H1 (cell line): ENCODE measurements at regions not wholly inside any gene's neighbourhood (a gene's known extent, or its start where the extent isn't known, plus 50 kb on each side); places are given as distances from the start of the nearest gene placed in this dataset.
A peak's percentile ranks its signal among the peaks of the same experiment; 100 is the strongest.
"Not testable (repeated sequence)": the region's sequence is repeated elsewhere in the genome, so short reads cannot be mapped to it uniquely, and the experiment has no call there.

Source experiments
- CTCF ChIA-PET: fragments of 300-600 bp; sonication (Branson Sonifier 250); formaldehyde crosslinking; loops from one replicate; lab custom pipeline; 2021; ENCODE audit not compliant: partially characterized antibody; lab: Charles Lee
- POLR2A ChIA-PET: fragments of 300-600 bp; sonication (Branson Sonifier 250); formaldehyde crosslinking; loops from one replicate; lab custom pipeline; 2021; ENCODE audit warnings: inconsistent platforms; ENCODE audit not compliant: partially characterized antibody; lab: Charles Lee
- DNase-seq, 2 experiments: peaks; one replicate each; pipeline versions ENCODE4 v3.0.0 to v3.0.0-alpha.2; 2010 to 2022; ENCODE audit warnings: low spot score in 2 of 2, low read depth in 1 of 2, mixed read lengths in 1 of 2
- FAIRE-seq: peaks from 2 replicates; lab custom pipeline; 2011; peaks lifted over from hg19 to GRCh38; lab: Jason Lieb, UNC
- H2AFZ ChIP-seq: 2 replicates; pipeline ENCODE4 v1.8.1; 2012; ENCODE audit warnings: low read length, inconsistent platforms
- H2AK5ac ChIP-seq: 2 replicates; pipeline ENCODE4 v1.6.1; 2013; ENCODE audit warnings: low read depth, low read length
- H2BK120ac ChIP-seq: replicated peaks from 2 replicates; pipeline ENCODE3; 2013; ENCODE audit warnings: low read depth, low read length, inconsistent platforms
- H2BK12ac ChIP-seq: 2 replicates; pipeline ENCODE4 v1.6.1; 2013; ENCODE audit warnings: low read depth, low read length
- H2BK15ac ChIP-seq: 2 replicates; pipeline ENCODE4 v1.6.1; 2013; ENCODE audit warnings: low read length
- H2BK20ac ChIP-seq: 2 replicates; pipeline ENCODE4 v1.6.1; 2013; ENCODE audit warnings: low read length
- H2BK5ac ChIP-seq: 2 replicates; pipeline ENCODE4 v1.6.1; 2013; ENCODE audit warnings: low read depth, low read length
- H3K14ac ChIP-seq: 2 replicates; pipeline ENCODE4 v1.6.1; 2013; ENCODE audit warnings: inconsistent platforms; ENCODE audit not compliant: insufficient read length
- H3K18ac ChIP-seq: 2 replicates; pipeline ENCODE4 v1.6.1; 2013; ENCODE audit warnings: low read length; ENCODE audit errors: extremely low read depth
- H3K23ac ChIP-seq: 2 replicates; pipeline ENCODE4 v1.6.1; 2013; ENCODE audit warnings: inconsistent platforms; ENCODE audit not compliant: insufficient read length
- H3K23me2 ChIP-seq: 2 replicates; pipeline ENCODE4 v1.6.1; 2013; ENCODE audit warnings: low read depth, low read length
- H3K27ac ChIP-seq: 2 replicates; pipeline ENCODE4 v1.6.1; 2011; ENCODE audit warnings: low read depth, low read length, inconsistent platforms
- H3K27me3 ChIP-seq, 4 experiments: replicated peaks in 1 of 4; 1 replicate in 1 of 4; 2 replicates in 3 of 4; pipeline versions ENCODE4 v1.6.1 to v1.8.1; 2011 to 2013; ENCODE audit warnings: low read length in 3 of 4, mild to moderate bottlenecking in 3 of 4, inconsistent platforms in 2 of 4, mixed read lengths in 2 of 4, moderate library complexity in 1 of 4; ENCODE audit not compliant: control insufficient read depth in 3 of 4, insufficient read depth in 3 of 4; ENCODE audit errors: extremely low read depth in 1 of 4
- H3K36me3 ChIP-seq, 4 experiments: 2 replicates each; pipeline versions ENCODE4 v1.6.1 to v1.8.1; 2011 to 2013; ENCODE audit warnings: mild to moderate bottlenecking in 4 of 4, low read length in 3 of 4, moderate library complexity in 2 of 4, control low read depth in 1 of 4, inconsistent platforms in 1 of 4; ENCODE audit not compliant: insufficient read depth in 4 of 4, control insufficient read depth in 2 of 4
- H3K4ac ChIP-seq: replicated peaks from 2 replicates; pipeline ENCODE3; 2013; ENCODE audit warnings: low read length, low read depth, mixed read lengths, inconsistent platforms; ENCODE audit not compliant: insufficient read length
- H3K4me1 ChIP-seq, 4 experiments: replicated peaks in 1 of 4; 1 replicate in 1 of 4; 2 replicates in 3 of 4; pipeline versions ENCODE4 v1.6.1 to v1.8.1; 2011 to 2013; ENCODE audit warnings: low read length in 3 of 4, inconsistent platforms in 2 of 4, mixed read lengths in 1 of 4; ENCODE audit not compliant: insufficient read depth in 4 of 4, control insufficient read depth in 3 of 4
- H3K4me2 ChIP-seq, 2 experiments: 2 replicates each; pipeline versions ENCODE4 v1.6.1 to v1.8.1; 2011 to 2013; ENCODE audit warnings: low read depth in 2 of 2, low read length in 2 of 2, control low read depth in 1 of 2, inconsistent platforms in 1 of 2, mild to moderate bottlenecking in 1 of 2; ENCODE audit not compliant: insufficient read depth in 1 of 2
- H3K4me3 ChIP-seq, 4 experiments: fragments of 200-600, 300-600 bp in 1 of 4; sonication (generic), shearing (Covaris generic), sonication (Bioruptor Twin) in 1 of 4; 2 replicates each; pipeline versions ENCODE4 v1.5.1 to v1.8.1; 2011 to 2016; ENCODE audit warnings: low read length in 4 of 4, low read depth in 3 of 4, control low read depth in 2 of 4, inconsistent platforms in 2 of 4, mild to moderate bottlenecking in 2 of 4, mixed read lengths in 1 of 4, moderate library complexity in 1 of 4; ENCODE audit not compliant: insufficient read depth in 2 of 4; ENCODE audit errors: extremely low read depth in 1 of 4
- H3K56ac ChIP-seq: replicated peaks from 2 replicates; pipeline ENCODE3; 2013; ENCODE audit warnings: low read depth, mild to moderate bottlenecking, mixed read lengths, low read length, inconsistent platforms; ENCODE audit not compliant: insufficient read length
- H3K79me1 ChIP-seq: 2 replicates; pipeline ENCODE4 v1.6.1; 2013; ENCODE audit warnings: low read depth, low read length, control low read depth
- H3K79me2 ChIP-seq, 2 experiments: 2 replicates each; pipeline versions ENCODE4 v1.6.1 to v1.8.1; 2012 to 2013; ENCODE audit warnings: low read length in 2 of 2, mild to moderate bottlenecking in 2 of 2, inconsistent platforms in 1 of 2; ENCODE audit not compliant: insufficient read depth in 2 of 2, control insufficient read depth in 1 of 2
- H3K9ac ChIP-seq, 4 experiments: replicated peaks in 1 of 4; 1 replicate in 1 of 4; 2 replicates in 3 of 4; pipeline versions ENCODE4 v1.6.1 to v1.8.1; 2011 to 2013; ENCODE audit warnings: low read depth in 3 of 4, low read length in 3 of 4, control low read depth in 2 of 4, mild to moderate bottlenecking in 2 of 4, moderate library complexity in 2 of 4, inconsistent platforms in 1 of 4; ENCODE audit errors: extremely low read depth in 1 of 4
- H3K9me3 ChIP-seq, 2 experiments: 2 replicates each; pipeline versions ENCODE4 v1.6.1 to v1.8.1; 2012 to 2013; ENCODE audit warnings: mild to moderate bottlenecking in 2 of 2, moderate library complexity in 2 of 2, control low read depth in 1 of 2, inconsistent platforms in 1 of 2, low read depth in 1 of 2, low read length in 1 of 2, mixed read lengths in 1 of 2; ENCODE audit not compliant: insufficient read depth in 2 of 2
- H4K20me1 ChIP-seq, 2 experiments: replicated peaks in 1 of 2; 2 replicates each; pipeline versions ENCODE3 to v1.8.1; 2011 to 2013; ENCODE audit warnings: inconsistent platforms in 2 of 2, low read length in 2 of 2, mild to moderate bottlenecking in 1 of 2; ENCODE audit not compliant: insufficient read depth in 2 of 2, control insufficient read depth in 1 of 2
- H4K5ac ChIP-seq: 2 replicates; pipeline ENCODE4 v1.6.1; 2013; ENCODE audit warnings: low read length, low read depth, mixed read lengths, inconsistent platforms; ENCODE audit not compliant: insufficient read length
- H4K8ac ChIP-seq: 2 replicates; pipeline ENCODE4 v1.8.0; 2013; ENCODE audit warnings: mild to moderate bottlenecking, moderate library complexity, low read length, inconsistent platforms; ENCODE audit not compliant: insufficient read depth; ENCODE audit errors: extremely low read depth
- H4K91ac ChIP-seq: replicated peaks from 2 replicates; pipeline ENCODE3; 2013; ENCODE audit warnings: low read length, mixed read lengths, inconsistent platforms; ENCODE audit not compliant: insufficient read length
- WGBS, 2 experiments: shearing (Covaris generic) in 1 of 2; methylation state at CpG; one replicate each; pipeline versions ENCODE4 v1.1.6 to v1.1.7; 2013 to 2015; ENCODE audit warnings: low lambda C conversion rate in 2 of 2, mixed read lengths in 2 of 2, inconsistent platforms in 1 of 2, low coverage in 1 of 2, missing lambda C conversion rate in 1 of 2; ENCODE audit not compliant: insufficient replicate concordance in 2 of 2, insufficient coverage in 1 of 2, insufficient read length in 1 of 2; ENCODE audit errors: extremely low coverage in 1 of 2, missing lambda C conversion rate in 1 of 2; 5-methylcytosine and 5-hydroxymethylcytosine counted together

- not testable (repeated sequence) for H3K23me2 ChIP-seq
- CTCF ChIA-PET, result interaction anchor here (1.0 kb wide), 1 partner anchor 387 kb away, joined by 3 read pairs; no protein-coding TSS in a partner anchor
Observed at GRCh38 chr15:84120903-84121302, 114.7 kb upstream of the GOLGA6L4 start.

GRCh38 chr15:84128706-84129105 lies 106.9 kb upstream of the GOLGA6L4 start:
- H3K23me2 ChIP-seq, POLR2A ChIA-PET, H3K27ac ChIP-seq, H3K9ac ChIP-seq, H2AFZ ChIP-seq, H2BK120ac ChIP-seq, H2BK15ac ChIP-seq, H4K8ac ChIP-seq, CTCF ChIA-PET, H3K18ac ChIP-seq, H4K91ac ChIP-seq, DNase-seq, H3K79me2 ChIP-seq, H2AK5ac ChIP-seq, H2BK20ac ChIP-seq, H3K4ac ChIP-seq, H3K14ac ChIP-seq, H3K56ac ChIP-seq, H4K20me1 ChIP-seq, H4K5ac ChIP-seq, H3K9me3 ChIP-seq, H3K27me3 ChIP-seq, H3K23ac ChIP-seq, H3K4me1 ChIP-seq, H3K4me3 ChIP-seq, H3K36me3 ChIP-seq, H2BK5ac ChIP-seq, H2BK12ac ChIP-seq, H3K79me1 ChIP-seq, H3K4me2 ChIP-seq: not testable (repeated sequence)
- FAIRE-seq, result peak; percentile 32
- WGBS, 2 experiments, result 83% methylated on average over 2 of the region's 2 CpGs; no CpG with 5 or more reads in 1 of the 2 experiments

More at GRCh38 chr15:84120903-84121302, 114.7 kb upstream of the GOLGA6L4 start:
- H4K5ac ChIP-seq, H3K27me3 ChIP-seq, H3K9ac ChIP-seq, POLR2A ChIA-PET, H4K91ac ChIP-seq, H2AK5ac ChIP-seq, H2BK20ac ChIP-seq, H3K36me3 ChIP-seq, H3K4me1 ChIP-seq, H2BK120ac ChIP-seq, H3K14ac ChIP-seq, H3K4me3 ChIP-seq, H3K4ac ChIP-seq, H2BK5ac ChIP-seq, FAIRE-seq, H3K79me2 ChIP-seq, H2BK15ac ChIP-seq, H3K27ac ChIP-seq, H3K9me3 ChIP-seq, H3K23ac ChIP-seq, H2AFZ ChIP-seq, H3K56ac ChIP-seq, H3K79me1 ChIP-seq, H4K20me1 ChIP-seq, H2BK12ac ChIP-seq, DNase-seq, H4K8ac ChIP-seq, H3K18ac ChIP-seq, H3K4me2 ChIP-seq: not testable (repeated sequence)
- WGBS, 2 experiments, result 81% methylated on average over 4 of the region's 4 CpGs; no CpG with 5 or more reads in 1 of the 2 experiments
